Activated naive CD4-positive, alpha-beta T cell treated with Interleukin-2 at 50 U/mL for 16 hours (primary cell): ENCODE measurements at regions not wholly inside any gene's neighbourhood (a gene's known extent, or its start where the extent isn't known, plus 50 kb on each side); places are given as distances from the start of the nearest gene placed in this dataset.
"Not testable (repeated sequence)": the region's sequence is repeated elsewhere in the genome, so short reads cannot be mapped to it uniquely, and the experiment has no call there.

Experiments used
- DNase-seq: peaks from one replicate; pipeline ENCODE4 v3.0.0-alpha.2; 2020

GRCh38 chr6:85126485-85127167, 323.3 kb upstream of the NT5E start:
- DNase-seq: no peak

GRCh38 chr6:85125526-85125925, 324.4 kb upstream of the NT5E start:
- no peak for DNase-seq

DNA sequence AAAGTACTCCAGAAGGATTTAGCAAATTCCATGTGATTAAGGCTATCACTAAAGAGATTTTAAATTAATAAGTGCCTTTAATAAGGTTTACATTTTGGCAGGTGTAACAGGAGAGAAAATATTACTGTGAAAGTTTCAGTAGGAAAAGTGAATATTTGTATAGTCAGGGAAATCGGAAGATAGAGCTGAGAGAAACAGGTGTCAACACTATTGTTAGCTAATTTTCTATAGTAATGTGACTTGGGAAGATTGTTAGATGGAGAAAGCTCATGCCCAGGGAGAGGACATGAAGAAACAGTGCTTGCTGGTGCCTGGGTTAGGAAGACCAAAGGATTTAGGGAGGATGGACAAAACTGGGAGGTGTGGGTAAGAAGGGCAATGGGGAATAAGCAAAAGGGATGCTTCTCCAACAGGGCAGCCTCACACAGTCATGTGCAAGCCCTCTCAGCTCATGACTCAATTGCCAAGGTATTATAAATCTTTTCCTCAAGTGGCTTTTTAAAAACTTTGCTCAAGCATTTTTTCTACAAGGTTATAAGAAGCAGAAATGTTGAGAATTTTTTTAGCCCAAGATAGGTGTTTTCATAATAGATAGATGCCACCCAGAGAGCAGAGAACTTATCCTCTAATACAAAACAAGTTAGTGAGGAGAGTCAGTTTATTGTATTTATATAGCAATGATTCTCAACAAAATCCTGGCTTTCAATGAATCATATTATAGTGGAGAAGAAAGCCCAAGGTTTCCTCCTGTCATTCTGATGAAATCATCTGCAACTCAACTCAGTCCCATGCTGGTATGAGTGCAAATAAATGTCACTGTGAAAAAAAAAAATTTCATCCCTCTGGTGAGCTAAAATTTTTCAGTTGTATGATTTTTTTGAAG, 325.2 kb upstream of the NT5E start:
- DNase-seq: no peak

- DNase-seq: no peak
Measured at GRCh38 chr6:85121158-85121557, 328.7 kb upstream of the NT5E start.

GRCh38 chr6:85118652-85119235, 331.1 kb upstream of the NT5E start:
- DNase-seq: no peak

DNA sequence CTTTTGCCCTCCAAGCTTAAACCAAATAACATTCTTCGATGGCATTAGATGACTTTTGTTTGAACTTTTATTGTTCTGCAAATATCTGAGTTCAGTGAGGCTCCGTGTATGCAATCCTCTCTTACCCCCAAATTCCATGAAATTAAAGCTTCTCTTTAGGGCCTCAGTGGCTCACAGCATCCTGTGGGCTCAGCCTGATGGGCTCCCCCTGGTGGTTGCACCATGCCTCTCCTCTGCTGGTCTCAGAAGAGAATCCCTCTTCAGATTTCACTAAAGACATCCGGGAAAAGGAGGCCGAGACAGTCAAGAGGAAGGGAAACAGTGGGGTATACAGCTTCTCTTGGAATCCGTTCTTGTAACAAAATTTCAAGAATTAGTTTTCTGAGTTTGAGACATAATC, 331.6 kb upstream of the NT5E start:
- DNase-seq: no peak

DNA sequence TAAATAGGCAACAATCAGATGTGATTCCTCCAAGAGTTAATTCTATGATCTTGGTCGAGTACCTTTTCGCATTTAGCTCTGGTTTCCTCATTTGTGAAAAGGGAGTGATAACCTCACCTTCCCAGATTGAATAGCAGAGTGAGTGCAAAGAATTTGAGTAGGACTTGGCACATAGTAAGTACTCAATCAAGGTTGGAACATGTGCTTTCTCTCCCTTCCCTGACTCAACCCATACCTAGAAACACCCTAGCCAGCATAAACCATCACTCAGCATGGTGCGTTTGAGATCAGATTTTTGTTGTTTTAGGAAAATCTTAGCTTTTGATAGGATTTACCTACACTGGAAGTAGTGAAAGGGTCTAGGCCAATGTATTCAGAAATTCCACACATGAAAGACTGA, 333.4 kb upstream of the NT5E start:
- DNase-seq: no peak

DNA sequence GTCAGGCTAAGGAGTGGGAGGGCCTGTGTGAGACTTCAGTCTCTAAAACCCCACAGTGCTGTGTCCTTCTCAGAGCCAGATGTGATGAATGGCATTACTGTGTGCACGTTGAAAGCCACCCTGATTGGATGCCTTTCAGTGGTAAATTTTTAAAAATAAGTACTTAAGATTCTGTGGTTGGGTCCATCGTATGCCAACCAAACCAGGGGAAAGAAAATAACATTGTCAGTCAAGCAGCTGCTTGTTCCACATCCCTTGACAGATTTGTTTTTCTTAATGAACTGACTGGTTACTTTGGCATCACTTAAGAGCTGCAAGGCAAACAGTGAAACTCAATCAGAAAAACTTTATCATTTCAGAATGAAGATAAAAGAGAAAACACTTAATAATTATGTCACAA, 334.0 kb upstream of the NT5E start:
- DNase-seq: no peak

DNA sequence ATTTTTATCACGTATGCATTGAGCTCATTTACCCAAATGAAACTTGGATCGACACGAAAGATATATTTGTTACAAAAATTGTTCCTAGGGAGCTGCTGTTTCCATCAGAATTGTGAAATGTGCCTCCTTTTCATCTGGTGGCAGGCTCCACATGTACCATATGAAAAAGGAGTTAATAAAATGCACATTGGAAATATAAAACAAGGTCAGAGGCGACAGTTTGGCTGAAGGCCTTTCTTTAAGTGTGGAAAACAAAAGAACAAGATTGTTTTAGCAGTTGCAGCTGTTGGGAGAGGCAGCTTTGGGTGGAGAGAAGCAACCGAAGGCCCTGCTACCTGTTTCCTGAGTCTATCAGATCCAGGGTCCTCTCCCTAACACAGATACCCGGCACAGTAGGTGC, 334.5 kb upstream of the NT5E start:
- DNase-seq: no peak

DNA sequence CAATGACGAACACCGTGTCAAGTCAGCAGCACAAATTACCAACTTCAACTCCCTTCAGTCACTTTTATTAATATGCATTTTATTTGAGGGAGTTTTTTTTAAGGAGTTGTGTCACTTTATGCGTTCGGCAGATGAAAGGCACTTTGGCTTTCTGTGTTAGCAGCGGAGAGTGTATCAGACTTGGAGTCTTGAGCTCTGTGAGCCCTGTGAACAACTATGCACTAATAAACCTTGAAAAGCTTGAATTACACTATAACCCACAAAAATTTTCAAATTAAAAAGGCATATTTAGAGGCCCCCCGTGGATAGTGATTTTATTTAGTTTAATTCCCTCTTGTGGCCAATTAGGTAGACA, 335.3 kb upstream of the NT5E start:
- DNase-seq: no peak

DNA sequence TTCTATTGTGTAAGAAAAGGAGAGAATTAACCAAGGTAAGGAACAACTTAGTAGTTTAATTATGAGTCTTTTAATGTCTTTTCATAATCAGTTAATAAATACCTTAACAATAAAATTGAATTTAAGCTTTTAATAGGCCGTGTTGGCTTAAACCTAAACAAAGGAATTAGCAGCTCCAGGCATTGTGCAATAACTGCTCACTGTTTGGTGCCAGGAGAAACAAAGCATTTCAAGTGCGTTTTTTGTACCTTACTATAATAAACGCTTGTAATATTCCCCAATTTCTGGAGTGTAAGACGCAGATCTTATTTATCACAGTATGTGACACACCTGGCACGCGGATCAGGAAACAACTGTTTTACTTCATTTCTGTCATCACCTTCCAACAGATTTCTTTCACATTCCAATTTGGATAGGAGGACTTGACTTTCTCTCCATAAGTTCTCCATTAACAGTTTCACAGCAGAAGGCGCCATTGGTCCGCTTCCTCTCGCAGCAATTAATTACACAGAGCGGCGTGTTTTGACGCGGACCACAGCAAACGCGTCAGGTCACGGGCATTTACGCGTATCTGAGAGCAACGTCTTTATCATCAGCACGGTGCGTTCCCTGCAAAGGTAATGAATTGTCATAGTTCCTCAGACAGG, 335.8 kb upstream of the NT5E start:
- DNase-seq: no peak

DNA sequence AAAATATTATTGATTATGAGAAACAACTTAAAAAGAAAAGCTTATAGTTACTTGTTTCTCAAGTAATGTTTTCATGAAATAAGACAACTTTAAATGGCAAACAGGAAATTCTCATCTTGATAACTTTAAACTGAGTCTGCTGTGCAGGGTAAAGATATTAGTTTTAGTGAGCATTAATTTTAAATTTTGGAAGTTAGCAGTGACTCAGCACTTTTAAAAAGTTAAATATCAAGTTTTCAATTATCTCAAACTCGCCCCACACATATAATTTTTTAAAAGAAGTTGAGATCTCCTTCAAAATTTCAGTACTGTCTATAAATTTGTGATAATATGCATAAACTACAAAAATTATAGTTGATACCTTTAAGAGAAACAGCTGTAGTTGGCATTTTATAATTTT, 337.3 kb upstream of the NT5E start:
- DNase-seq: no peak

- no peak for DNase-seq
Measured at GRCh38 chr6:85111481-85112011, 338.3 kb upstream of the NT5E start.

GRCh38 chr6:85110943-85111342, 338.9 kb upstream of the NT5E start:
- DNase-seq: no peak

GRCh38 chr6:85107701-85108100, 342.2 kb upstream of the NT5E start:
- DNase-seq: no peak

DNA sequence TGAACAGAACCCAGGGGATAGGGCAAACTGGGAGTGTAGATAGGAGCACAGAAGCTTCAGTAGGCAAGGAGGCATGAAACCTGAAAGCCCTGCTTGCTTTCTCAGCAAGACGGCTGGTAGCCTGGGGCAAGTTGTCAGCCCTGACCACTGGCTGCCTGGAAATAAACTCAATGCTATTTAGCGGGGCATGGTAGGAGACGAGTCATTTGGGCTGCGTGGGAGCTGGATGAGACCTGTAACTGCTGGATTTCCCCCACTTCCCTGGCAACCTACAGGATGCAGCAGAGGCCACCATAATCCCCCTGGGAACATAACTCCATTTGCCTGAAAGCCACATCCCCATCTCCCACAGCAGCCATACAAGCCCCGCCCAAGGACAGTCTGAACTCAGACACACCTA, 332.6 kb upstream of the TBX18 start:
- DNase-seq: no peak

GRCh38 chr6:85092226-85092625, 327.8 kb upstream of the TBX18 start:
- DNase-seq: no peak

DNA sequence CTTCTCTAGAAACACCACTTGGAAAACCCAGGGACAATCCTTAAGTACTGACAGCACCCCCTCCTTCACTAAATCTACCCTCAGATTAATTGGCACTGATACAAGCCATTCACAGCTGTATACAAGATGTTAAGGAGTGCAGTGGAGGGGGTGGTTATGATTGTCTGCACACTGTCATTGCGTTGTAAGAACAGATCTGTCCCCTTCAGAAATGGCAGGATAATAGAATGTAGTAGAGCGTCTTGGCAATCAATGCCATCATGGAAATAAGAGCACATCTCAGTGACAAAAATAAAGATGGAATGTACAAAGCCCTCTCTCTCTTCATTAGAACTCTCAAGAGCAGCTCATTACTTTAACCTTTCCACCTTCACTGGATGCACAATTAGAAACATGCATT, 324.9 kb upstream of the TBX18 start:
- DNase-seq: no peak

- no peak for DNase-seq
Measured at GRCh38 chr6:85085875-85086274, 321.5 kb upstream of the TBX18 start.

DNA sequence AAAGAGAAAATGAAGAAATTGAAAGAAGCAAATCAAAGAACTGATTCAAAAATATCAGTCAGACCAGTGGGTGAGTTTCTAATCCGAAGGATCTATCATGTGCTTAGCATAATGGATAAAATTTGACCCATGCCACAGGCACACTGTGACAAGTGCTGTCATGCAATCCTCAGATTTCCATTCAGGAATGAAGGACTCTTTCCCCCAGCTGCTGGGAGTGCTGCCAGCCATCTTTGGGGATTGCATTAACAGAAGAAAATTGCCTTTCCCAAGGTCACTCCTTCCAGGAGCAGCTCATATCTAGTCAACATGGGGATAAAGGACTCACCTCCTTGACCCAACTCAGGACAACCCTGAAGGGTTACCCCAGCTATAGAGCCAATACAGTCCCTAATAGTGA, 316.7 kb upstream of the TBX18 start:
- no peak for DNase-seq

DNA sequence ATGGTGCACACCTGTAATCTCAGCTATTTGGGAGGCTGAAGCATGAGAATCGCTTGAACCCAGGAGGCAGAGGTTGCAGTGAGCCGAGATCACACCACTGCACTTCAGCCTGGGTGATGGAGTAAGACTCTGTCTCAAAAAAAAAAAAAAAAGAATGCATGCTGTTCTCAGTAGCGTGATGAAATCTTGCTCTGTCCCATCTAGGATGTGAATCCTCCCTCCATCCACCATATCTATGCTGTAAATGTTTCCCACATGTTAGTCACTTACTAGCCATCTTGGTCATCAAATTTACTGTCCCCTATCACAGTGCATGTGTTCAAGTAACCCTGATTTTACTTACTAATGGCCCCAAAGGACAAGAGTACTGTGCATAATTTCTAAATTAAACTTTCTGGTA, 315.4 kb upstream of the TBX18 start:
- DNase-seq: no peak

GRCh38 chr6:85078058-85078457, 313.7 kb upstream of the TBX18 start:
- DNase-seq: no peak

GRCh38 chr6:85077098-85077497, 312.7 kb upstream of the TBX18 start:
- no peak for DNase-seq

DNA sequence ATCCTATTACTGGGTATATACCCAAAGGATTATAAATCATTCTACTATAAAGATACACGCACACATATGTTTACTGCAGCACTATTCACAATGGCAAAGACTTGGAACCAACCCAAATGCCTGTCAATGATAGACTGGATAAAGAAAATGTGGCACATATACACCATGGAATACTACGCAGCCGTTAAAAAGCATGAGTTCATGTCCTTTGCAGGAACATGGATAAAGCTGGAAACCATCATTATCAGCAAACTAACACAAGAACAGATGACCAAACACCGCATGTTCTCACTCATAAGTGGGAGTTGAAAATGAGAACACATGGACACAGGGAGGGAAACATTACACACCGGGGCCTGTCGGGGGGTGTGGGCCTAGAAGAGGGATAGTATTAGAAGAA, 307.4 kb upstream of the TBX18 start:
- DNase-seq: not testable (repeated sequence)
